ENCODE measurements at regions not wholly inside any gene's neighbourhood (a gene's known extent, or its start where the extent isn't known, plus 50 kb on each side); places are given as distances from the start of the nearest gene placed in this dataset.

DNA sequence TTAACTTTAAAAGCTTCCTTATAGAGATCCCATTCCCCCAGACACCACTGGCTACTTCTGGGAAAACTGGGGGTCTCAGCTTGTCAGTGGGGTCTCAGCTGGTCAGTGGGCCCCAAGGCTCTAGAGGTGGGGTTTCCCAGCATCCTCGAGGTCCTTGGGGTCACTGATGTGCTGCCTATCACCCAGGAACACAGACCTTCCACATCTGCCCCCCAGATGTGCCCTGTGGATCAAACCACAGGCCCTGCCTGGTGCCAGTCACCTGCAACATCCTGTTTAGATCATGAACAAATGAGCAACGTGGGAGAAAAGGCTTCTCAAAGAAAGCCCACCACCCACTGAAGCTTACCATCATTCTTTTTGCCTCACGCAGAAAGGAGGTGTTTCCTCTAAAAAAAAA lies 165.6 kb upstream of the FSTL4 start:
- Histone ChIP-seq H3K4me2 (ENCODE audit: insufficient read depth in 1 of 2, low read depth in 2 of 2, low read length in 2 of 2) (no peak overlapping the region), H3K9ac (replicated peaks in 1 of 4; ENCODE audit: extremely low read depth in 1 of 4, low read depth in 3 of 4, low read length in 3 of 4) (no peak overlapping the region), H2BK120ac (replicated peaks; ENCODE audit: low read depth, low read length) (no peak overlapping the region), H4K5ac (ENCODE audit: insufficient read length, low read depth, low read length) (no peak overlapping the region), H3K23ac (ENCODE audit: insufficient read length) (no peak overlapping the region), H2AK5ac (ENCODE audit: low read depth, low read length) (no peak overlapping the region), H3K23me2 (ENCODE audit: low read depth, low read length) (no peaks in the 10 kb centered on the region), H3K79me2 (ENCODE audit: control insufficient read depth in 1 of 2, insufficient read depth in 2 of 2, low read length in 2 of 2) (no peaks in the 10 kb centered on the region), H3K18ac (ENCODE audit: extremely low read depth, low read length) (no peak overlapping the region), H4K20me1 (replicated peaks in 1 of 2; ENCODE audit: control insufficient read depth in 1 of 2, insufficient read depth in 2 of 2, low read length in 2 of 2) (no peaks in the 10 kb centered on the region), H3K36me3 (ENCODE audit: control insufficient read depth in 2 of 4, insufficient read depth in 4 of 4, low read length in 3 of 4) (no peaks in the 10 kb centered on the region), H2BK5ac (ENCODE audit: low read depth, low read length) (no peak overlapping the region), H2BK12ac (ENCODE audit: low read depth, low read length) (no peak overlapping the region), H3K79me1 (ENCODE audit: low read depth, low read length) (no peaks in the 10 kb centered on the region), H2BK15ac (ENCODE audit: low read length) (no peak overlapping the region), H3K9me3 (ENCODE audit: insufficient read depth in 2 of 2, low read depth in 1 of 2, low read length in 1 of 2) (no peaks in the 10 kb centered on the region), H3K27me3 (replicated peaks in 1 of 4; ENCODE audit: control insufficient read depth in 3 of 4, extremely low read depth in 1 of 4, insufficient read depth in 3 of 4, low read length in 3 of 4) (no peaks in the 10 kb centered on the region; a peak in 1 of 7 replicates), H4K91ac (replicated peaks; ENCODE audit: insufficient read length, low read length) (no peak overlapping the region), H3K4me1 (replicated peaks in 1 of 4; ENCODE audit: control insufficient read depth in 3 of 4, insufficient read depth in 4 of 4, low read length in 3 of 4) (no peaks in the 10 kb centered on the region), H2BK20ac (ENCODE audit: low read length) (no peak overlapping the region), H3K27ac (ENCODE audit: low read depth, low read length) (no peak overlapping the region), H4K8ac (ENCODE audit: extremely low read depth, insufficient read depth, low read length) (no peak overlapping the region), H2AFZ (ENCODE audit: low read length) (no peak overlapping the region), H3K56ac (replicated peaks; ENCODE audit: insufficient read length, low read depth, low read length) (no peak overlapping the region), H3K4me3 (ENCODE audit: extremely low read depth in 1 of 4, insufficient read depth in 2 of 4, low read depth in 3 of 4, low read length in 4 of 4) (no peak overlapping the region), H3K4ac (replicated peaks; ENCODE audit: insufficient read length, low read depth, low read length) (no peak overlapping the region), H3K14ac (ENCODE audit: insufficient read length) (no peak overlapping the region)
- no peak for FAIRE-seq
- 93% methylated on average over 3 of the region's 3 CpGs; no CpG with 5 or more reads in 1 of the 2 experiments for WGBS, 2 experiments (ENCODE audit: extremely low coverage in 1 of 2, insufficient coverage in 1 of 2, insufficient read length in 1 of 2, insufficient replicate concordance in 2 of 2, low coverage in 1 of 2, low lambda C conversion rate in 2 of 2, missing lambda C conversion rate in 1 of 2)
- TF ChIP-seq SRF (IDR thresholded peaks at IDR 0.05; ENCODE audit: low read depth, low read length) = no peak
- TF ChIP-seq CBX5 (IDR thresholded peaks at IDR 0.05; ENCODE audit: low read depth, low read length) = no peak
- no peak for TF ChIP-seq EGR1 (IDR thresholded peaks at IDR 0.05; ENCODE audit: borderline replicate concordance, low read depth, low read length)
- TF ChIP-seq, protein P1, sequence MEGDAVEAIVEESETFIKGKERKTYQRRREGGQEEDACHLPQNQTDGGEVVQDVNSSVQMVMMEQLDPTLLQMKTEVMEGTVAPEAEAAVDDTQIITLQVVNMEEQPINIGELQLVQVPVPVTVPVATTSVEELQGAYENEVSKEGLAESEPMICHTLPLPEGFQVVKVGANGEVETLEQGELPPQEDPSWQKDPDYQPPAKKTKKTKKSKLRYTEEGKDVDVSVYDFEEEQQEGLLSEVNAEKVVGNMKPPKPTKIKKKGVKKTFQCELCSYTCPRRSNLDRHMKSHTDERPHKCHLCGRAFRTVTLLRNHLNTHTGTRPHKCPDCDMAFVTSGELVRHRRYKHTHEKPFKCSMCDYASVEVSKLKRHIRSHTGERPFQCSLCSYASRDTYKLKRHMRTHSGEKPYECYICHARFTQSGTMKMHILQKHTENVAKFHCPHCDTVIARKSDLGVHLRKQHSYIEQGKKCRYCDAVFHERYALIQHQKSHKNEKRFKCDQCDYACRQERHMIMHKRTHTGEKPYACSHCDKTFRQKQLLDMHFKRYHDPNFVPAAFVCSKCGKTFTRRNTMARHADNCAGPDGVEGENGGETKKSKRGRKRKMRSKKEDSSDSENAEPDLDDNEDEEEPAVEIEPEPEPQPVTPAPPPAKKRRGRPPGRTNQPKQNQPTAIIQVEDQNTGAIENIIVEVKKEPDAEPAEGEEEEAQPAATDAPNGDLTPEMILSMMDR (IDR thresholded peaks at IDR 0.05; ENCODE audit: control extremely low read depth in 1 of 3, insufficient read depth in 1 of 3, low read depth in 1 of 3, low read length in 3 of 3) = no peak
- DNase-seq (ENCODE audit: low read depth in 1 of 2, low spot score in 2 of 2) = no peak
- CTCF ChIA-PET (ENCODE audit: partially characterized antibody) = interaction anchor here (0.7 to 3.6 kb wide), 5 partner anchors 15 to 380 kb away, joined by 3 to 17 read pairs (median 3); no protein-coding TSS in a partner anchor
- POLR2A ChIA-PET (ENCODE audit: partially characterized antibody) = no interaction called here
